HG03025 (cell line): ENCODE measurements at regions not wholly inside any gene's neighbourhood (a gene's known extent, or its start where the extent isn't known, plus 50 kb on each side); places are given as distances from the start of the nearest gene placed in this dataset.
"Not testable (repeated sequence)": the region's sequence is repeated elsewhere in the genome, so short reads cannot be mapped to it uniquely, and the experiment has no call there.

ENCODE experiments used
- ATAC-seq: cut with Tn5 transposase; IDR thresholded peaks from one replicate; pipeline ENCODE4 v1.9.1; 2021; ENCODE audit warnings: mild to moderate bottlenecking, moderate library complexity; ENCODE audit not compliant: unreplicated experiment, low FRiP score

- ATAC-seq: no peak
Measured at GRCh38 chr3:191641789-191642188, 180.8 kb downstream of the PYDC2 start.

- ATAC-seq: no peak
Measured at GRCh38 chr3:191644291-191644690, 183.3 kb downstream of the PYDC2 start.

GRCh38 chr3:191646242-191646641 is 185.3 kb downstream of the PYDC2 start:
- no peak for ATAC-seq

- ATAC-seq: no peak
Measured at GRCh38 chr3:191648787-191649186, 187.8 kb downstream of the PYDC2 start.

GRCh38 chr3:191649626-191650025 is 188.7 kb downstream of the PYDC2 start:
- ATAC-seq: no peak

GRCh38 chr3:191658781-191659419 is 197.9 kb downstream of the PYDC2 start:
- not testable (repeated sequence) for ATAC-seq

- not testable (repeated sequence) for ATAC-seq
Measured at GRCh38 chr3:191662150-191662549, 201.2 kb downstream of the PYDC2 start.

GRCh38 chr3:191680989-191681597 is 220.1 kb downstream of the PYDC2 start:
- ATAC-seq: no peak

GRCh38 chr3:191682961-191683360 is 222.0 kb downstream of the PYDC2 start:
- no peak for ATAC-seq

GRCh38 chr3:191686626-191687025 is 225.7 kb downstream of the PYDC2 start:
- ATAC-seq: no peak

- ATAC-seq: no peak
Measured at GRCh38 chr3:191688756-191689433, 227.9 kb downstream of the PYDC2 start.

- not testable (repeated sequence) for ATAC-seq
Measured at GRCh38 chr3:191691184-191691583, 230.2 kb downstream of the PYDC2 start.

GRCh38 chr3:191695131-191695814 is 234.3 kb downstream of the PYDC2 start:
- no peak for ATAC-seq

- ATAC-seq: no peak
Measured at GRCh38 chr3:191695815-191696153, 234.8 kb downstream of the PYDC2 start.

- ATAC-seq: no peak
Measured at GRCh38 chr3:191696348-191696747, 235.4 kb downstream of the PYDC2 start.

GRCh38 chr3:191699546-191699945 is 238.6 kb downstream of the PYDC2 start:
- no peak for ATAC-seq

GRCh38 chr3:191702121-191702520 is 241.2 kb downstream of the PYDC2 start:
- ATAC-seq: no peak

GRCh38 chr3:191707817-191708216 is 246.9 kb downstream of the PYDC2 start:
- ATAC-seq: no peak

GRCh38 chr3:191715585-191715984 is 254.6 kb downstream of the PYDC2 start:
- no peak for ATAC-seq

GRCh38 chr3:191721390-191721861 is 260.5 kb downstream of the PYDC2 start:
- ATAC-seq: no peak

- no peak for ATAC-seq
Measured at GRCh38 chr3:191721990-191722389, 261.0 kb downstream of the PYDC2 start.
